ENCODE measurements at regions not wholly inside any gene's neighbourhood (a gene's known extent, or its start where the extent isn't known, plus 50 kb on each side); places are given as distances from the start of the nearest gene placed in this dataset.

DNA sequence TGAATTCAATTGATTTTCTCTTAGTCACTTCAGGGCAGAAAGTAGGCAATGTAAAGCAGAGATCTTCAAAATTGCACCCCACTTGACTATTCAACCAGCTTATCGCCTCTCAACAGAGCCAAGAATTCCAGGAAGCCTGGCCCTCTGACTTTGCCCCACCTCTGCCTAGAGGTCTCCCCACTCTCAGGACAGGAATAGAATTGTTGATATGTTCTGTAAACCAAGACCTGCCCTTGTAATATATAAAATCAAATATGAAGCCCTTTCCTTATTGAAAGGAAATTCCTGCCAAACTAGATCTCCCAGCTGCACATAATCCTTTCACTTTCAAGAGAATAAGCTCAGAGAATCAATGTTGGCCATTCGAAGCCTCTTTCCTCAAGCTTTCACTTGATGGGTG lies 116.1 kb upstream of the DPT start:
- TF ChIP-seq, protein P1, sequence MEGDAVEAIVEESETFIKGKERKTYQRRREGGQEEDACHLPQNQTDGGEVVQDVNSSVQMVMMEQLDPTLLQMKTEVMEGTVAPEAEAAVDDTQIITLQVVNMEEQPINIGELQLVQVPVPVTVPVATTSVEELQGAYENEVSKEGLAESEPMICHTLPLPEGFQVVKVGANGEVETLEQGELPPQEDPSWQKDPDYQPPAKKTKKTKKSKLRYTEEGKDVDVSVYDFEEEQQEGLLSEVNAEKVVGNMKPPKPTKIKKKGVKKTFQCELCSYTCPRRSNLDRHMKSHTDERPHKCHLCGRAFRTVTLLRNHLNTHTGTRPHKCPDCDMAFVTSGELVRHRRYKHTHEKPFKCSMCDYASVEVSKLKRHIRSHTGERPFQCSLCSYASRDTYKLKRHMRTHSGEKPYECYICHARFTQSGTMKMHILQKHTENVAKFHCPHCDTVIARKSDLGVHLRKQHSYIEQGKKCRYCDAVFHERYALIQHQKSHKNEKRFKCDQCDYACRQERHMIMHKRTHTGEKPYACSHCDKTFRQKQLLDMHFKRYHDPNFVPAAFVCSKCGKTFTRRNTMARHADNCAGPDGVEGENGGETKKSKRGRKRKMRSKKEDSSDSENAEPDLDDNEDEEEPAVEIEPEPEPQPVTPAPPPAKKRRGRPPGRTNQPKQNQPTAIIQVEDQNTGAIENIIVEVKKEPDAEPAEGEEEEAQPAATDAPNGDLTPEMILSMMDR (conservative IDR thresholded peaks at IDR 0.05; ENCODE audit: low read length) = no peak
- TF ChIP-seq EZH2phosphoT487 (IDR thresholded peaks at IDR 0.05; ENCODE audit: borderline replicate concordance, low read depth, low read length) = no peak
